Peyer's patch (tissue), 4 donors: ENCODE measurements at regions not wholly inside any gene's neighbourhood (a gene's known extent, or its start where the extent isn't known, plus 50 kb on each side); places are given as distances from the start of the nearest gene placed in this dataset.
"Not testable (repeated sequence)": the region's sequence is repeated elsewhere in the genome, so short reads cannot be mapped to it uniquely, and the experiment has no call there.

Experiments
- DNase-seq, 3 donors: peaks; one replicate each; pipeline ENCODE4 v3.0.0-alpha.2; 2017 to 2019
- H3K27ac ChIP-seq, 4 donors: fragments of 200-600 bp; sonication (generic); one replicate each; pipeline ENCODE4 v1.5.1; 2016 to 2019
- H3K27me3 ChIP-seq, 2 donors: fragments of 200-600 bp; sonication (generic); one replicate each; pipeline ENCODE4 v1.5.1; 2019
- H3K36me3 ChIP-seq, 3 donors: fragments of 200-600 bp; sonication (generic); one replicate each; pipeline ENCODE4 v1.5.1; 2016 to 2019
- H3K4me1 ChIP-seq, 4 donors: fragments of 200-600 bp; sonication (generic); one replicate each; pipeline ENCODE4 v1.5.1; 2016 to 2019
- H3K4me3 ChIP-seq, 4 donors: fragments of 200-600 bp; sonication (generic); 1 replicate in 3 of 4; 2 replicates in 1 of 4; pipeline ENCODE4 v1.5.1; 2016 to 2019; ENCODE audit warnings: mild to moderate bottlenecking in 1 of 4
- H3K9me3 ChIP-seq, 4 donors: fragments of 200-600 bp; sonication (generic); one replicate each; pipeline ENCODE4 v1.5.1; 2016 to 2019; ENCODE audit warnings: mild to moderate bottlenecking in 1 of 4
- POLR2A ChIP-seq, 2 donors: fragments of 450-650 bp; IDR thresholded peaks; one replicate each; pipeline ENCODE4 v1.5.1; 2017; ENCODE audit warnings: antibody characterized with exemption in 2 of 2, mild to moderate bottlenecking in 2 of 2, moderate library complexity in 2 of 2
- TF ChIP-seq, protein P1 (sequence below), 6 experiments: fragments of 450-650 bp in 4 of 6; fragments of 200-600 bp in 2 of 6; sonication (generic) in 1 of 6; IDR thresholded peaks; one replicate each; pipeline ENCODE4 v1.5.1; 2017 to 2019; ENCODE audit warnings: antibody characterized with exemption in 6 of 6, mild to moderate bottlenecking in 3 of 6, moderate library complexity in 1 of 6

DNA sequence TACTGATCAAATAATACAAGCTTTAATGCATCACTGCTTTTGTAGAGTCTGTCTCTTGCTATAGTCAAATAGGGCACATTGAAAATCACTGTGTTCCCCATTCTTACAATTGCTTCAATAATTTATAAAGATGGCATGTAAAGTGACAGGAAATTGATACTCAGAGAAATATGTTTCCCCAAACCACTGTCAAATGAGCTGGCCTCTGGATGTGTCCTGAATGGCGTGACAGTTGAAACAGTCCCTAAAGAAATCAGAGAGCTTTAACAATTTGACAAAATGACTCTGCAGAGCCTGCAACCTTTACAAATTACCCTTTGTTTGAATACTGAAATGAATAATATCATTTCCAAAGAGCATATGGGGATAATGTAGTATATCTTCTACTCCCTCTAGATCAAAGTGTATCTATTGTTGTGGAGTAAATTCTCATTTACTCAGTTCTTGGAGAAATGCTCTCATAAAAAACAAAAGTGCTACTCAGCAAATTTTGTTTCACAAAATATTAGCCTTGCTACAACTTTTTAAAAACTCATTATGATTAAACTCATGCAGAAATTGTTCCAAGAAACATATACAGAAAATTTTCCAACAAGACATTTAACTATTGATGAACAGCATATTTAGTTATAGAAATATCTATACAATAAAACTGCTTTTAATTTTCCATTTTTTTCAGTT is 763.2 kb upstream of the SPRY2 start:
- no peaks in the 10 kb centered on the region for H3K9me3 ChIP-seq
- no peaks in the 10 kb centered on the region for H3K4me1 ChIP-seq
- no peak overlapping the region for H3K4me3 ChIP-seq
- TF ChIP-seq, protein P1, sequence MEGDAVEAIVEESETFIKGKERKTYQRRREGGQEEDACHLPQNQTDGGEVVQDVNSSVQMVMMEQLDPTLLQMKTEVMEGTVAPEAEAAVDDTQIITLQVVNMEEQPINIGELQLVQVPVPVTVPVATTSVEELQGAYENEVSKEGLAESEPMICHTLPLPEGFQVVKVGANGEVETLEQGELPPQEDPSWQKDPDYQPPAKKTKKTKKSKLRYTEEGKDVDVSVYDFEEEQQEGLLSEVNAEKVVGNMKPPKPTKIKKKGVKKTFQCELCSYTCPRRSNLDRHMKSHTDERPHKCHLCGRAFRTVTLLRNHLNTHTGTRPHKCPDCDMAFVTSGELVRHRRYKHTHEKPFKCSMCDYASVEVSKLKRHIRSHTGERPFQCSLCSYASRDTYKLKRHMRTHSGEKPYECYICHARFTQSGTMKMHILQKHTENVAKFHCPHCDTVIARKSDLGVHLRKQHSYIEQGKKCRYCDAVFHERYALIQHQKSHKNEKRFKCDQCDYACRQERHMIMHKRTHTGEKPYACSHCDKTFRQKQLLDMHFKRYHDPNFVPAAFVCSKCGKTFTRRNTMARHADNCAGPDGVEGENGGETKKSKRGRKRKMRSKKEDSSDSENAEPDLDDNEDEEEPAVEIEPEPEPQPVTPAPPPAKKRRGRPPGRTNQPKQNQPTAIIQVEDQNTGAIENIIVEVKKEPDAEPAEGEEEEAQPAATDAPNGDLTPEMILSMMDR (IDR thresholded peaks at IDR 0.05): no peak
- no peak for TF ChIP-seq POLR2A (IDR thresholded peaks at IDR 0.05)
- no peaks in the 10 kb centered on the region for H3K27me3 ChIP-seq
- H3K27ac ChIP-seq: no peak overlapping the region
- DNase-seq: no peak
- H3K36me3 ChIP-seq: no peaks in the 10 kb centered on the region

DNA sequence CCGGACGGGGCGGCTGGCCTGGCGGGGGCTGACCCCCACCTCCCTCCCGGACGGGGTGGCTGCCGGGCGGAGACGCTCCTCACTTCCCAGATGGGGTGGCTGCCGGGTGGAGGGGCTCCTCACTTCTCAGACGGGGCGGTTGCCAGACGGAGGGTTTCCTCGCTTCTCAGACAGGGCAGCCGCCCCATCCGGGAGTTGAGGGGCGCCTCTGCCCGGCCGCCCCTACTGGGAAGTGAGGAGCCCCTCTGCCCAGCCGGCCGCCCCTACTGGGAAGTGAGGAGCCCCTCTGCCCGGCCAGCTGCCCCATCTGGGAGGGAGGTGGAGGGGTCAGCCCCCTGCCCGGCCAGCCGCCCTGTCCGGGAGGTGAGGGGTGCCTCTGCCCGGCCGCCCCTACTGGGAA is 761.1 kb upstream of the SPRY2 start:
- DNase-seq, H3K27me3 ChIP-seq, H3K9me3 ChIP-seq, H3K4me1 ChIP-seq, H3K27ac ChIP-seq, H3K4me3 ChIP-seq, H3K36me3 ChIP-seq: not testable (repeated sequence)

DNA sequence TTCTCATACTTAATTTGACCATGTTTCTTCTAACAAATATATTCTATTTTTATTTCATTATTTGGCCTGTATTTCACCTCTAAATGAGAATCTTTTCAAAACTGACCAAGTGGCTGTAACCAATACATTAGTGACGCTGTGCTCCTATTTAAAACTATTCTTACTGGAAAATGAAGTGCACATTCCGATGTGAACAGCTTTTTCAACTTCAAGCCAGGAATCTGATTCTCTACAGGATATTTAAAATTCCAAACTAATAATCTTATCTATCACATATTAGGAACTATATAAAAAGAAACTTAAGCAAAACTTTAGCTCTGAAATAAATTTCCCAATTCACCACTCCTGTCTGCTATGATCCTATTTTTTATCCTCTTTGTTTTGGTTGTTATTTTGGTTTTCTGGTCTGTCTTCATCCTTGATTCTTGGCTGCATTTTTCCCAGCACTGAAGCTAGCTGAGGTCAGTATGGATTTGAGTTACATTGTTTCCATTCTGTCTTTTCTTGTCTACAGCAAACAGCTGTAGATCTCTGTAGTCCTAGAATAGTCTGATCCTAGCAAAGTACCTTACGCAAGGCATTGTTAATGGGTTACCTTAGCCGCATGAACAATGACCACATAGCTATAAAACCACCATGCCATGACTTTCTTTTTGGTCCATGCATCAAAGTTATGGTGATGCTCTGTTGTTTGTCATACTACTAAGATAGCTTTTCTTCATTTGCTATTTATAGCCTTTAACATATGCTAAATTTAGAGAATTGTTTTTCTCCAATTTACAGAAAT is 748.6 kb upstream of the SPRY2 start:
- H3K27me3 ChIP-seq: no peaks in the 10 kb centered on the region
- H3K27ac ChIP-seq: no peak overlapping the region
- no peak for TF ChIP-seq POLR2A (IDR thresholded peaks at IDR 0.05)
- TF ChIP-seq, protein P1 (IDR thresholded peaks at IDR 0.05): no peak
- H3K36me3 ChIP-seq: no peaks in the 10 kb centered on the region
- H3K9me3 ChIP-seq: no peaks in the 10 kb centered on the region
- H3K4me1 ChIP-seq: no peaks in the 10 kb centered on the region
- DNase-seq: no peak
- no peak overlapping the region for H3K4me3 ChIP-seq

DNA sequence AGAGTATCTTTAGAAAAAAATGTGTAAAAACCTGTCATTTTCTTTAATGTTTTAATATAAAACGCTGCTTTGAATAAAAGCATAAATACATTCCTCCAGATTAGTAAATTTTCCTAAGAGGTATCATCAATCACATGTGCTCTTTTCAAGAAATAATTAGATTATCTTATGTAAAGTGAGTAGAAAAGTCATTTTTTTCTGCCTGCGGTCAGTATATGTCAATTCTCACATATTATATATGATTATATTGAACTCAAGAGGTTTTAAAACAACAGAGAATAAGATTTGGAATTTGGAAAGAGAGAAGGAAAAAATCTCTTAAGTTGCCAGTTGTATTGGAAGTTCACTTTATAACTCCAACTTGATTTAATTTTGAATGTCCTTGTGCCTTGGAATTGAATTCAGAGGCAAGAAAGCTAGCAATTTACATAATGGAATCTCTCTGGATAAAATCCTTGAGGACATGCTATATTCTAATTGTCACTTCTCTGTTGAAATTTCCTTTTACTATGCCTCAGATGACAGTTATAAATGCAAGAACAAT is 740.1 kb upstream of the SPRY2 start:
- no peak for TF ChIP-seq POLR2A (IDR thresholded peaks at IDR 0.05)
- TF ChIP-seq, protein P1 (IDR thresholded peaks at IDR 0.05): no peak
- no peaks in the 10 kb centered on the region for H3K27me3 ChIP-seq
- no peak overlapping the region for H3K27ac ChIP-seq
- DNase-seq: no peak
- H3K4me1 ChIP-seq: no peaks in the 10 kb centered on the region
- H3K4me3 ChIP-seq: no peak overlapping the region
- H3K36me3 ChIP-seq: no peaks in the 10 kb centered on the region
- no peaks in the 10 kb centered on the region for H3K9me3 ChIP-seq

DNA sequence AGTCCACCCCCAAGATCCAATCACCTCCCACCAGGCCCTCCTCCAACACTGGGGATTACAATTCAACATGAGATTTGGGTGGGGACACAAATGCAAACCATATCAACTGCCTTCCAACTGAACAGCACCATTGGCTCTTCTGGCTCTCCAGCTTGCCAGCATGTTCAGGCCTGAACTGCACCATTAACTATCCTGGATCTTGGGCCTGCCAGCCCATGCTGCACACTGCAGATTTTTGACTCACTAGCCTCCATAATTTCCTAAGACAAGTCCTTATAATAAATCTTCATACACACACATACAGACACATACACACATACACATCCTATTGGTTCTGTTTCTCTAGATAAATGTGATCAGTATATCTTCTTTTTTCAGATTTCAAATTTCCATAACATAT is 737.1 kb upstream of the SPRY2 start:
- no peak for TF ChIP-seq POLR2A (IDR thresholded peaks at IDR 0.05)
- TF ChIP-seq, protein P1 (IDR thresholded peaks at IDR 0.05): no peak
- DNase-seq: no peak
- Histone ChIP-seq H3K27me3 (no peaks in the 10 kb centered on the region), H3K9me3 (no peaks in the 10 kb centered on the region), H3K4me3 (no peak overlapping the region), H3K36me3 (no peaks in the 10 kb centered on the region), H3K27ac (no peak overlapping the region), H3K4me1 (no peaks in the 10 kb centered on the region)

DNA sequence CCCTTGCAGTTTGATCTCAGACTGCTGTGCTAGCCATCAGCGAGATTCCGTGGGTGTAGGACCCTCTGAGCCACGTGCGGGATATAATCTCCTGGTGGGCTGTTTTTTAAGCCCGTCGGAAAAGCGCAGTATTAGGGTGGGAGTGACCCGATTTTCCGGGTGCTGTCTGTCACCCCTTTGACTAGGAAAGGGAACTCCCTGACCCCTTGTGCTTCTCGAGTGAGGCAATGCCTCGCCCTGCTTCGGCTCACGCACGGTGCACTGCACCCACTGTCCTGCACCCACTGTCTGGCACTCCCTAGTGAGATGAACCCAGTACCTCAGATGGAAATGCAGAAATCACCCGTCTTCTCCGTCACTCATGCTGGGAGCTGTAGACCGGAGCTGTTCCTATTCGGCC is 728.9 kb upstream of the SPRY2 start:
- H3K27me3 ChIP-seq, H3K4me1 ChIP-seq, H3K4me3 ChIP-seq, H3K36me3 ChIP-seq, DNase-seq, H3K9me3 ChIP-seq, H3K27ac ChIP-seq: not testable (repeated sequence)
